ENCODE measurements at regions not wholly inside any gene's neighbourhood (a gene's known extent, or its start where the extent isn't known, plus 50 kb on each side); places are given as distances from the start of the nearest gene placed in this dataset.

- Histone ChIP-seq H3K79me2 (ENCODE audit: insufficient read depth, low read length) (no peaks in the 10 kb centered on the region), H3K9ac (ENCODE audit: low read depth, low read length) (no peak overlapping the region), H2AFZ (ENCODE audit: low read depth, low read length) (no peak overlapping the region), H3K9me3 (ENCODE audit: insufficient read depth, low read length, severe bottlenecking) (peaks cover 5% of the 10 kb centered on the region), H3K4me3 (ENCODE audit: low read depth in 1 of 2, low read length in 2 of 2) (no peak overlapping the region), H3K27me3 (ENCODE audit: insufficient read depth, low read length, poor library complexity) (no peaks in the 10 kb centered on the region), H3K27ac (ENCODE audit: low read length) (no peak overlapping the region), H3K36me3 (ENCODE audit: insufficient read depth, low read length) (no peaks in the 10 kb centered on the region), H3K4me1 (ENCODE audit: insufficient read depth, low read length) (no peaks in the 10 kb centered on the region), H3K4me2 (ENCODE audit: insufficient read depth, low read length) (no peak overlapping the region), H4K20me1 (ENCODE audit: insufficient read depth, low read length) (no peaks in the 10 kb centered on the region)
- DNase-seq: no peak
- TF ChIP-seq EZH2 (IDR thresholded peaks at IDR 0.05; ENCODE audit: borderline replicate concordance, low read depth, low read length, severe bottlenecking): no peak
- TF ChIP-seq, protein P1, sequence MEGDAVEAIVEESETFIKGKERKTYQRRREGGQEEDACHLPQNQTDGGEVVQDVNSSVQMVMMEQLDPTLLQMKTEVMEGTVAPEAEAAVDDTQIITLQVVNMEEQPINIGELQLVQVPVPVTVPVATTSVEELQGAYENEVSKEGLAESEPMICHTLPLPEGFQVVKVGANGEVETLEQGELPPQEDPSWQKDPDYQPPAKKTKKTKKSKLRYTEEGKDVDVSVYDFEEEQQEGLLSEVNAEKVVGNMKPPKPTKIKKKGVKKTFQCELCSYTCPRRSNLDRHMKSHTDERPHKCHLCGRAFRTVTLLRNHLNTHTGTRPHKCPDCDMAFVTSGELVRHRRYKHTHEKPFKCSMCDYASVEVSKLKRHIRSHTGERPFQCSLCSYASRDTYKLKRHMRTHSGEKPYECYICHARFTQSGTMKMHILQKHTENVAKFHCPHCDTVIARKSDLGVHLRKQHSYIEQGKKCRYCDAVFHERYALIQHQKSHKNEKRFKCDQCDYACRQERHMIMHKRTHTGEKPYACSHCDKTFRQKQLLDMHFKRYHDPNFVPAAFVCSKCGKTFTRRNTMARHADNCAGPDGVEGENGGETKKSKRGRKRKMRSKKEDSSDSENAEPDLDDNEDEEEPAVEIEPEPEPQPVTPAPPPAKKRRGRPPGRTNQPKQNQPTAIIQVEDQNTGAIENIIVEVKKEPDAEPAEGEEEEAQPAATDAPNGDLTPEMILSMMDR (IDR thresholded peaks at IDR 0.05; ENCODE audit: borderline replicate concordance, extremely low read depth, low read length, poor library complexity, severe bottlenecking): no peak
- no peak for ATAC-seq (ENCODE audit: insufficient read depth, low read depth)
Measured at GRCh38 chr13:104895521-104895920, 1639.9 kb downstream of the EFNB2 start.

GRCh38 chr13:104875038-104875754 lies 1660.3 kb downstream of the EFNB2 start:
- ATAC-seq (ENCODE audit: insufficient read depth, low read depth): peak; percentile 97
- no peak for TF ChIP-seq EZH2 (IDR thresholded peaks at IDR 0.05; ENCODE audit: borderline replicate concordance, low read depth, low read length, severe bottlenecking)
- TF ChIP-seq, protein P1 (IDR thresholded peaks at IDR 0.05; ENCODE audit: borderline replicate concordance, extremely low read depth, low read length, poor library complexity, severe bottlenecking): no peak
- Histone ChIP-seq H4K20me1 (ENCODE audit: insufficient read depth, low read length) (no peaks in the 10 kb centered on the region), H3K4me3 (ENCODE audit: low read depth in 1 of 2, low read length in 2 of 2) (peak overlapping the region in 1 of 2 experiments; percentile 42; a peak in 2 of 4 replicates), H3K4me1 (ENCODE audit: insufficient read depth, low read length) (peaks cover 58% of the 10 kb centered on the region), H3K36me3 (ENCODE audit: insufficient read depth, low read length) (no peaks in the 10 kb centered on the region), H3K79me2 (ENCODE audit: insufficient read depth, low read length) (no peaks in the 10 kb centered on the region), H2AFZ (ENCODE audit: low read depth, low read length) (peak overlapping the region; percentile 66; the same call in 1 of the 2 replicates), H3K27me3 (ENCODE audit: insufficient read depth, low read length, poor library complexity) (no peaks in the 10 kb centered on the region), H3K9me3 (ENCODE audit: insufficient read depth, low read length, severe bottlenecking) (peaks cover 9% of the 10 kb centered on the region), H3K9ac (ENCODE audit: low read depth, low read length) (peak overlapping the region; percentile 47), H3K4me2 (ENCODE audit: insufficient read depth, low read length) (peak overlapping the region; percentile 74), H3K27ac (ENCODE audit: low read length) (peak overlapping the region; percentile 96)
- DNase-seq: peak; percentile 89

DNA sequence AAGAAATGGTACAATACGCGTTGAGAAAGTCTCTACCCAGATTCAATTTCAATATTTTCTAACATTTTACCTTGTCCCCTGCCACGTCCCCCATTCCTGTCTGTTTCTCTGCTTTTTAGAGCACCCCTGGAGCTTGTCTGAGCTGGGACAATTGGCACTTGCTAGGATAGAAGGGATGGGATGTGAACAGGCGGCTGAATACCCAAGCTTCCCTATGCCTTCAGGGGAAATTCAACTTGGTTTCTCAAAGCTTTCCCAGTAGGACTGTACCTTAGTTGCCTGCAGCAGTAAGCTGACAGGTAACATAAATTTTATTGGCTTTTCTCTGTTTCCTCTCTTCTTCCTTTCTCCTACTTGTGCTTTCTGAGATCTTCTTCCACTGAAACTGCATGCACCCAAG lies 1663.3 kb downstream of the EFNB2 start:
- Histone ChIP-seq H3K4me1 (ENCODE audit: insufficient read depth, low read length) (peaks cover 79% of the 10 kb centered on the region), H4K20me1 (ENCODE audit: insufficient read depth, low read length) (no peaks in the 10 kb centered on the region), H3K4me2 (ENCODE audit: insufficient read depth, low read length) (no peak overlapping the region), H3K27ac (ENCODE audit: low read length) (peak overlapping the region; percentile 30), H3K27me3 (ENCODE audit: insufficient read depth, low read length, poor library complexity) (no peaks in the 10 kb centered on the region), H3K9me3 (ENCODE audit: insufficient read depth, low read length, severe bottlenecking) (peaks cover 12% of the 10 kb centered on the region), H2AFZ (ENCODE audit: low read depth, low read length) (peak overlapping the region; percentile 15; the same call in 1 of the 2 replicates), H3K36me3 (ENCODE audit: insufficient read depth, low read length) (no peaks in the 10 kb centered on the region), H3K9ac (ENCODE audit: low read depth, low read length) (no peak overlapping the region), H3K4me3 (ENCODE audit: low read depth in 1 of 2, low read length in 2 of 2) (no peak overlapping the region), H3K79me2 (ENCODE audit: insufficient read depth, low read length) (no peaks in the 10 kb centered on the region)
- TF ChIP-seq, protein P1 (IDR thresholded peaks at IDR 0.05; ENCODE audit: borderline replicate concordance, extremely low read depth, low read length, poor library complexity, severe bottlenecking): no peak
- TF ChIP-seq EZH2 (IDR thresholded peaks at IDR 0.05; ENCODE audit: borderline replicate concordance, low read depth, low read length, severe bottlenecking): no peak
- ATAC-seq (ENCODE audit: insufficient read depth, low read depth) (no peak), DNase-seq (no peak)
